OCI-LY1 (cell line): ENCODE measurements at regions not wholly inside any gene's neighbourhood (a gene's known extent, or its start where the extent isn't known, plus 50 kb on each side); places are given as distances from the start of the nearest gene placed in this dataset.
"Not testable (repeated sequence)": the region's sequence is repeated elsewhere in the genome, so short reads cannot be mapped to it uniquely, and the experiment has no call there.

Experiments used
- H2AFZ ChIP-seq: fragments of 200-600 bp; sonication (generic), shearing (Covaris generic); 2 replicates; pipeline ENCODE4 v1.6.0; 2014; ENCODE audit warnings: antibody characterized with exemption, mild to moderate bottlenecking, low read length
- H3F3A ChIP-seq: fragments of 200-600 bp; sonication (generic), shearing (Covaris generic); 2 replicates; pipeline ENCODE4 v1.6.0; 2014; ENCODE audit warnings: mild to moderate bottlenecking, antibody characterized with exemption, low read length, moderate library complexity; ENCODE audit not compliant: insufficient read depth
- H3K27ac ChIP-seq: fragments of 200-600 bp; sonication (generic); 2 replicates; pipeline ENCODE4 v1.5.1; 2014; ENCODE audit warnings: low read length, mixed run types, mild to moderate bottlenecking, low read depth; ENCODE audit not compliant: poor library complexity, severe bottlenecking
- H3K27me3 ChIP-seq: fragments of 200-600 bp; sonication (generic); 2 replicates; pipeline ENCODE4 v1.6.0; 2014; ENCODE audit warnings: antibody characterized with exemption, mild to moderate bottlenecking, low read length, moderate library complexity; ENCODE audit not compliant: insufficient read depth
- H3K36me3 ChIP-seq: fragments of 200-600 bp; sonication (generic); 2 replicates; pipeline ENCODE4 v1.6.1; 2014; ENCODE audit warnings: mild to moderate bottlenecking, antibody characterized with exemption, low read length, moderate library complexity, mixed read lengths; ENCODE audit not compliant: insufficient read depth
- H3K4me1 ChIP-seq: fragments of 200-600 bp; sonication (generic); 2 replicates; pipeline ENCODE4 v1.5.1; 2014; ENCODE audit warnings: mild to moderate bottlenecking, low read length, moderate library complexity; ENCODE audit not compliant: insufficient read depth, severe bottlenecking
- H3K4me2 ChIP-seq: fragments of 200-600 bp; sonication (generic), shearing (Covaris generic); 2 replicates; pipeline ENCODE4 v1.6.1; 2014; ENCODE audit warnings: low read length
- H3K4me3 ChIP-seq: fragments of 200-600 bp; sonication (generic); 2 replicates; pipeline ENCODE4 v1.5.1; 2014; ENCODE audit warnings: low read length, low read depth, mild to moderate bottlenecking, mixed read lengths; ENCODE audit not compliant: poor library complexity, severe bottlenecking
- H3K79me2 ChIP-seq: fragments of 200-600 bp; shearing (Covaris generic); 2 replicates; pipeline ENCODE4 v1.6.1; 2016; ENCODE audit warnings: mixed run types, low read length, mixed read lengths; ENCODE audit not compliant: insufficient read depth
- H3K9ac ChIP-seq: fragments of 200-600 bp; sonication (generic), shearing (Covaris generic); 2 replicates; pipeline ENCODE4 v1.6.1; 2014; ENCODE audit warnings: mild to moderate bottlenecking, low read length, mixed read lengths
- H3K9me2 ChIP-seq: fragments of 200-600 bp; sonication (generic), shearing (Covaris generic); 2 replicates; pipeline ENCODE4 v1.6.1; 2014; ENCODE audit warnings: low read depth, mild to moderate bottlenecking, low read length, mixed read lengths
- H3K9me3 ChIP-seq: fragments of 200-600 bp; shearing (Covaris generic); 2 replicates; pipeline ENCODE4 v1.6.1; 2014; ENCODE audit warnings: low read length, mixed read lengths
- H4K20me1 ChIP-seq: fragments of 200-600 bp; sonication (generic), shearing (Covaris generic); 2 replicates; pipeline ENCODE4 v1.6.0; 2016; ENCODE audit warnings: mild to moderate bottlenecking, low read length; ENCODE audit not compliant: insufficient read depth
- CTCF ChIP-seq: fragments of 200-600 bp; sonication (generic), shearing (Covaris generic); IDR thresholded peaks from 2 replicates; pipeline ENCODE4 v1.5.1; 2017; ENCODE audit warnings: mild to moderate bottlenecking, antibody characterized with exemption, low read length, moderate library complexity, mixed read lengths
- EZH2 ChIP-seq: fragments of 200-600 bp; sonication (generic), shearing (Covaris generic); IDR thresholded peaks from 2 replicates; pipeline ENCODE4 v1.8.0; 2017; ENCODE audit warnings: borderline replicate concordance, mixed run types, mild to moderate bottlenecking, antibody characterized with exemption, low read length, moderate library complexity, mixed read lengths

- Histone ChIP-seq H3K27me3 (0 out of 2 replicates have a peak, but pooled peaks cover 4% of the 10 kb centered on the region), H3K9me3 (no peaks in the 10 kb centered on the region), H3K36me3 (no peaks in the 10 kb centered on the region), H3F3A (no peaks in the 10 kb centered on the region), H4K20me1 (no peaks in the 10 kb centered on the region), H3K4me1 (no peaks in the 10 kb centered on the region), H3K9me2 (no peaks in the 10 kb centered on the region), H3K79me2 (no peaks in the 10 kb centered on the region), H3K27ac (no peak overlapping the region), H3K4me2 (no peak overlapping the region), H3K9ac (no peak overlapping the region), H2AFZ (no peak overlapping the region), H3K4me3 (no peak overlapping the region)
- TF ChIP-seq EZH2 (no peak), CTCF (no peak)
Observed at GRCh38 chr1:245070836-245071615, 83.8 kb upstream of the KIF26B start.

GRCh38 chr1:245067257-245067656 is 87.5 kb upstream of the KIF26B start:
- H3K79me2 ChIP-seq = no peaks in the 10 kb centered on the region
- no peak overlapping the region for H3K4me3 ChIP-seq
- H3K4me1 ChIP-seq = no peaks in the 10 kb centered on the region
- H3K27me3 ChIP-seq = 0 out of 2 replicates have a peak, but pooled peaks cover 4% of the 10 kb centered on the region
- no peaks in the 10 kb centered on the region for H3K9me2 ChIP-seq
- H2AFZ ChIP-seq = no peak overlapping the region
- TF ChIP-seq EZH2 (no peak), CTCF (no peak)
- no peaks in the 10 kb centered on the region for H4K20me1 ChIP-seq
- no peak overlapping the region for H3K4me2 ChIP-seq
- H3K9me3 ChIP-seq = no peaks in the 10 kb centered on the region
- no peak overlapping the region for H3K9ac ChIP-seq
- no peak overlapping the region for H3K27ac ChIP-seq
- H3F3A ChIP-seq = no peaks in the 10 kb centered on the region
- H3K36me3 ChIP-seq = no peaks in the 10 kb centered on the region

- TF ChIP-seq EZH2 (no peak), CTCF (no peak)
- Histone ChIP-seq H3K27me3 (no peaks in the 10 kb centered on the region), H3K4me1 (no peaks in the 10 kb centered on the region), H3K9me2 (no peaks in the 10 kb centered on the region), H3K79me2 (no peaks in the 10 kb centered on the region), H3K27ac (no peak overlapping the region), H4K20me1 (no peaks in the 10 kb centered on the region), H3F3A (no peaks in the 10 kb centered on the region), H3K4me3 (no peak overlapping the region), H3K9ac (no peak overlapping the region), H2AFZ (no peak overlapping the region), H3K4me2 (no peak overlapping the region), H3K9me3 (no peaks in the 10 kb centered on the region), H3K36me3 (no peaks in the 10 kb centered on the region)
Observed at GRCh38 chr1:245062741-245063305, 92.0 kb upstream of the KIF26B start.

- H3K27me3 ChIP-seq, H2AFZ ChIP-seq, H3K9me3 ChIP-seq, H3K36me3 ChIP-seq, H3K9ac ChIP-seq, H4K20me1 ChIP-seq, H3K4me2 ChIP-seq, H3F3A ChIP-seq, H3K4me1 ChIP-seq, H3K27ac ChIP-seq, H3K79me2 ChIP-seq, H3K9me2 ChIP-seq, H3K4me3 ChIP-seq: not testable (repeated sequence)
Observed at GRCh38 chr1:245061808-245062207, 93.0 kb upstream of the KIF26B start.
